ENCODE measurements at regions not wholly inside any gene's neighbourhood (a gene's known extent, or its start where the extent isn't known, plus 50 kb on each side); places are given as distances from the start of the nearest gene placed in this dataset.

GRCh38 chr5:92119110-92119509 lies 736.0 kb upstream of the ARRDC3 start:
- H3K36me3 ChIP-seq, result no peaks in the 10 kb centered on the region
- TF ChIP-seq CTCF (IDR thresholded peaks at IDR 0.05) (no peak), POLR2A (IDR thresholded peaks at IDR 0.05) (no peak)
- WGBS, 4 donors, result 64 to 85% (median 78%) methylated on average over 1 of the region's 1 CpG
- ATAC-seq (no peak), DNase-seq (no peak)
- H3K27me3 ChIP-seq, result no peaks in the 10 kb centered on the region
- no peak overlapping the region for H3K27ac ChIP-seq
- intact Hi-C loops (cut with DNase I), result no loop called here
- no peak overlapping the region for H3K4me3 ChIP-seq
- H3K9me3 ChIP-seq, result no peaks in the 10 kb centered on the region
- H3K4me1 ChIP-seq, result no peaks in the 10 kb centered on the region

GRCh38 chr5:92106808-92107207 lies 723.7 kb upstream of the ARRDC3 start:
- TF ChIP-seq CTCF (IDR thresholded peaks at IDR 0.05) (no peak), POLR2A (IDR thresholded peaks at IDR 0.05) (no peak)

GRCh38 chr5:92104126-92104525 lies 721.0 kb upstream of the ARRDC3 start:
- no peak for TF ChIP-seq CTCF (IDR thresholded peaks at IDR 0.05)
- no peak for TF ChIP-seq POLR2A (IDR thresholded peaks at IDR 0.05)
- ATAC-seq, result no peak
- H3K4me1 ChIP-seq, result no peaks in the 10 kb centered on the region

More at GRCh38 chr5:92106808-92107207, 723.7 kb upstream of the ARRDC3 start:
- intact Hi-C loops (cut with DNase I), result no loop called here
- 38 to 61% (median 57%) methylated on average over 1 of the region's 1 CpG for WGBS, 4 donors
- Histone ChIP-seq H3K4me3 (no peak overlapping the region), H3K4me1 (no peaks in the 10 kb centered on the region), H3K36me3 (no peaks in the 10 kb centered on the region), H3K27ac (no peak overlapping the region), H3K27me3 (no peaks in the 10 kb centered on the region), H3K9me3 (no peaks in the 10 kb centered on the region)
- DNase-seq (no peak), ATAC-seq (no peak)

GRCh38 chr5:92102313-92102712 lies 719.2 kb upstream of the ARRDC3 start:
- Histone ChIP-seq H3K9me3 (peaks cover 0 to 5% (median 0%) of the 10 kb centered on the region in 12 donors), H3K4me1 (no peaks in the 10 kb centered on the region), H3K27me3 (no peaks in the 10 kb centered on the region), H3K36me3 (no peaks in the 10 kb centered on the region), H3K4me3 (no peak overlapping the region), H3K27ac (no peak overlapping the region)
- ATAC-seq, result no peak
- TF ChIP-seq POLR2A (IDR thresholded peaks at IDR 0.05) (no peak), CTCF (IDR thresholded peaks at IDR 0.05) (no peak)
- WGBS, 4 donors, result 78 to 89% (median 83%) methylated on average over 3 of the region's 3 CpGs
- intact Hi-C loops (cut with DNase I), result no loop called here
- DNase-seq, result no peak

More at GRCh38 chr5:92104126-92104525, 721.0 kb upstream of the ARRDC3 start:
- no peaks in the 10 kb centered on the region for H3K36me3 ChIP-seq
- no peak overlapping the region for H3K27ac ChIP-seq
- no peak for DNase-seq
- no peaks in the 10 kb centered on the region for H3K27me3 ChIP-seq
- intact Hi-C loops (cut with DNase I), result no loop called here
- H3K9me3 ChIP-seq, result peaks cover 0 to 5% (median 0%) of the 10 kb centered on the region in 12 donors
- no peak overlapping the region for H3K4me3 ChIP-seq

Data from heart left ventricle (tissue), 16 donors.